B cell (primary cell): ENCODE measurements at regions not wholly inside any gene's neighbourhood (a gene's known extent, or its start where the extent isn't known, plus 50 kb on each side); places are given as distances from the start of the nearest gene placed in this dataset.

Experiments
- CTCF ChIP-seq: fragments of 200-600 bp; IDR thresholded peaks from one replicate; pipeline ENCODE4 v1.8.0; 2022; ENCODE audit warnings: antibody characterized with exemption, mild to moderate bottlenecking
- EZH2 ChIP-seq: IDR thresholded peaks from 2 replicates; pipeline ENCODE4 v1.6.1; 2012; ENCODE audit warnings: borderline replicate concordance, low read depth, mild to moderate bottlenecking, moderate library complexity, low read length; ENCODE audit not compliant: insufficient read depth, poor library complexity, severe bottlenecking

- TF ChIP-seq EZH2 (no peak), CTCF (no peak)
Observed at GRCh38 chr2:153787612-153788011, 84.1 kb upstream of the GALNT13 start.
